ENCODE measurements at regions not wholly inside any gene's neighbourhood (a gene's known extent, or its start where the extent isn't known, plus 50 kb on each side); places are given as distances from the start of the nearest gene placed in this dataset.

DNA sequence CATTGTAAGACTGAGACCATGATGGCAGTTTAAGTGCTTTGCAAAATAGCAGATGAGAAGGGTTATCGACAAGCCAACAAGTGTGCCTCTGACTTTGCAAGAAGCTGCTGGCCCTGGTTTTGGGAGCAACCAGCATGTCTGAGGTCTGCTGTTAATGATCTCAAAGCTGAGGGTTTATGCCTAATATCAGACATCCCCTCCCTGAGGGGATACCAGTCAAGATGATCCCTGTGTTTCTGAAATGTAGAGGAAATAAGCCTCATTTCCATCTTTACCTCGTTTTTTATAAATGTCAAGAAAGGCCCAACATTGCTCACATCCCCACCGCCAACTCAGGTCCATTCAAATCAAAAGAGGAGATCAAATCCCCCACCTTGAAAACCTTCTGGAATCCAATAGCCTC lies 120.6 kb downstream of the MYCN start:
- TF ChIP-seq, protein P1, sequence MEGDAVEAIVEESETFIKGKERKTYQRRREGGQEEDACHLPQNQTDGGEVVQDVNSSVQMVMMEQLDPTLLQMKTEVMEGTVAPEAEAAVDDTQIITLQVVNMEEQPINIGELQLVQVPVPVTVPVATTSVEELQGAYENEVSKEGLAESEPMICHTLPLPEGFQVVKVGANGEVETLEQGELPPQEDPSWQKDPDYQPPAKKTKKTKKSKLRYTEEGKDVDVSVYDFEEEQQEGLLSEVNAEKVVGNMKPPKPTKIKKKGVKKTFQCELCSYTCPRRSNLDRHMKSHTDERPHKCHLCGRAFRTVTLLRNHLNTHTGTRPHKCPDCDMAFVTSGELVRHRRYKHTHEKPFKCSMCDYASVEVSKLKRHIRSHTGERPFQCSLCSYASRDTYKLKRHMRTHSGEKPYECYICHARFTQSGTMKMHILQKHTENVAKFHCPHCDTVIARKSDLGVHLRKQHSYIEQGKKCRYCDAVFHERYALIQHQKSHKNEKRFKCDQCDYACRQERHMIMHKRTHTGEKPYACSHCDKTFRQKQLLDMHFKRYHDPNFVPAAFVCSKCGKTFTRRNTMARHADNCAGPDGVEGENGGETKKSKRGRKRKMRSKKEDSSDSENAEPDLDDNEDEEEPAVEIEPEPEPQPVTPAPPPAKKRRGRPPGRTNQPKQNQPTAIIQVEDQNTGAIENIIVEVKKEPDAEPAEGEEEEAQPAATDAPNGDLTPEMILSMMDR (IDR thresholded peaks at IDR 0.05; ENCODE audit: low read depth, low read length): no peak
- no peak for TF ChIP-seq POLR2A (IDR thresholded peaks at IDR 0.05; ENCODE audit: extremely low read depth, insufficient read length)
- TF ChIP-seq, protein P2, sequence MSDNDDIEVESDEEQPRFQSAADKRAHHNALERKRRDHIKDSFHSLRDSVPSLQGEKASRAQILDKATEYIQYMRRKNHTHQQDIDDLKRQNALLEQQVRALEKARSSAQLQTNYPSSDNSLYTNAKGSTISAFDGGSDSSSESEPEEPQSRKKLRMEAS (IDR thresholded peaks at IDR 0.05; ENCODE audit: low read depth, low read length): no peak
- TF ChIP-seq MYC (IDR thresholded peaks at IDR 0.05; ENCODE audit: low read depth, low read length): no peak

All from NB4 (cell line).